ENCODE measurements at regions not wholly inside any gene's neighbourhood (a gene's known extent, or its start where the extent isn't known, plus 50 kb on each side); places are given as distances from the start of the nearest gene placed in this dataset.

- DNase-seq (ENCODE audit: low spot score), result no peak
Measured at GRCh38 chr18:27274901-27275300, 89.8 kb upstream of the CHST9 start.

GRCh38 chr18:27270508-27270907, 85.4 kb upstream of the CHST9 start:
- no peak for DNase-seq (ENCODE audit: low spot score)

GRCh38 chr18:27263369-27263768, 78.3 kb upstream of the CHST9 start:
- no peak for DNase-seq (ENCODE audit: low spot score)

GRCh38 chr18:27261769-27262549, 76.9 kb upstream of the CHST9 start:
- no peak for DNase-seq (ENCODE audit: low spot score)

GRCh38 chr18:27253571-27253970, 68.5 kb upstream of the CHST9 start:
- DNase-seq (ENCODE audit: low spot score), result no peak

GRCh38 chr18:27250471-27250870, 65.4 kb upstream of the CHST9 start:
- DNase-seq (ENCODE audit: low spot score), result no peak

GRCh38 chr18:27249933-27250332, 64.8 kb upstream of the CHST9 start:
- no peak for DNase-seq (ENCODE audit: low spot score)

- no peak for DNase-seq (ENCODE audit: low spot score)
Measured at GRCh38 chr18:27244259-27244658, 59.2 kb upstream of the CHST9 start.

GRCh38 chr18:27242392-27243047, 57.4 kb upstream of the CHST9 start:
- DNase-seq (ENCODE audit: low spot score), result no peak

- DNase-seq (ENCODE audit: low spot score), result no peak
Measured at GRCh38 chr18:27240383-27240782, 55.3 kb upstream of the CHST9 start.

- DNase-seq (ENCODE audit: low spot score), result no peak
Measured at GRCh38 chr18:27239669-27240068, 54.6 kb upstream of the CHST9 start.

GRCh38 chr18:27235218-27235870, 50.2 kb upstream of the CHST9 start:
- no peak for DNase-seq (ENCODE audit: low spot score)
